Renal pelvis (tissue), 1 donor: ENCODE measurements at regions not wholly inside any gene's neighbourhood (a gene's known extent, or its start where the extent isn't known, plus 50 kb on each side); places are given as distances from the start of the nearest gene placed in this dataset.
"Not testable (repeated sequence)": the region's sequence is repeated elsewhere in the genome, so short reads cannot be mapped to it uniquely, and the experiment has no call there.

Source experiments
- DNase-seq: peaks from one replicate; pipeline ENCODE4 v3.0.0-alpha.2; 2013

GRCh38 chr20:16801919-16802651 lies 53.9 kb downstream of the OTOR start:
- DNase-seq = peak; percentile 51

- no peak for DNase-seq
Measured at GRCh38 chr20:16802652-16802935, 54.4 kb downstream of the OTOR start.

- peak; percentile 42 for DNase-seq
Measured at GRCh38 chr20:16803965-16804792, 56.0 kb downstream of the OTOR start.

- no peak for DNase-seq
Measured at GRCh38 chr20:16804793-16805187, 56.6 kb downstream of the OTOR start.

- no peak for DNase-seq
Measured at GRCh38 chr20:16806061-16806460, 57.9 kb downstream of the OTOR start.

GRCh38 chr20:16806886-16807285 lies 58.7 kb downstream of the OTOR start:
- DNase-seq = no peak

- DNase-seq = no peak
Measured at GRCh38 chr20:16808796-16809195, 60.6 kb downstream of the OTOR start.

GRCh38 chr20:16810216-16810615 lies 62.1 kb downstream of the OTOR start:
- DNase-seq = no peak

GRCh38 chr20:16816192-16816591 lies 68.0 kb downstream of the OTOR start:
- DNase-seq = no peak

- DNase-seq = no peak
Measured at GRCh38 chr20:16819483-16819882, 71.3 kb downstream of the OTOR start.

GRCh38 chr20:16821211-16822089 lies 73.3 kb downstream of the OTOR start:
- peak; percentile 14 for DNase-seq

GRCh38 chr20:16824664-16825063 lies 76.5 kb downstream of the OTOR start:
- DNase-seq = no peak

- no peak for DNase-seq
Measured at GRCh38 chr20:16828666-16829305, 80.6 kb downstream of the OTOR start.

- not testable (repeated sequence) for DNase-seq
Measured at GRCh38 chr20:16835690-16836089, 87.5 kb downstream of the OTOR start.

GRCh38 chr20:16842486-16843120 lies 94.4 kb downstream of the OTOR start:
- DNase-seq = no peak

GRCh38 chr20:16844406-16844805 lies 96.2 kb downstream of the OTOR start:
- no peak for DNase-seq

GRCh38 chr20:16846006-16846405 lies 97.8 kb downstream of the OTOR start:
- no peak for DNase-seq

- no peak for DNase-seq
Measured at GRCh38 chr20:16848061-16848460, 99.9 kb downstream of the OTOR start.

GRCh38 chr20:16848526-16848925 lies 100.4 kb downstream of the OTOR start:
- no peak for DNase-seq

- no peak for DNase-seq
Measured at GRCh38 chr20:16860914-16861313, 112.8 kb downstream of the OTOR start.

- no peak for DNase-seq
Measured at GRCh38 chr20:16861708-16862107, 113.5 kb downstream of the OTOR start.

GRCh38 chr20:16863303-16863702 lies 115.1 kb downstream of the OTOR start:
- no peak for DNase-seq
